H1 (cell line): ENCODE measurements at regions not wholly inside any gene's neighbourhood (a gene's known extent, or its start where the extent isn't known, plus 50 kb on each side); places are given as distances from the start of the nearest gene placed in this dataset.

Experiments used
- CTCF ChIA-PET: fragments of 300-600 bp; sonication (Branson Sonifier 250); formaldehyde crosslinking; loops from one replicate; lab custom pipeline; 2021; ENCODE audit not compliant: partially characterized antibody; lab: Charles Lee
- POLR2A ChIA-PET: fragments of 300-600 bp; sonication (Branson Sonifier 250); formaldehyde crosslinking; loops from one replicate; lab custom pipeline; 2021; ENCODE audit warnings: inconsistent platforms; ENCODE audit not compliant: partially characterized antibody; lab: Charles Lee
- DNase-seq, 2 experiments: peaks; one replicate each; pipeline versions ENCODE4 v3.0.0 to v3.0.0-alpha.2; 2010 to 2022; ENCODE audit warnings: low spot score in 2 of 2, low read depth in 1 of 2, mixed read lengths in 1 of 2
- FAIRE-seq: peaks from 2 replicates; lab custom pipeline; 2011; peaks lifted over from hg19 to GRCh38; lab: Jason Lieb, UNC
- H2AFZ ChIP-seq: 2 replicates; pipeline ENCODE4 v1.8.1; 2012; ENCODE audit warnings: low read length, inconsistent platforms
- H2AK5ac ChIP-seq: 2 replicates; pipeline ENCODE4 v1.6.1; 2013; ENCODE audit warnings: low read depth, low read length
- H2BK120ac ChIP-seq: replicated peaks from 2 replicates; pipeline ENCODE3; 2013; ENCODE audit warnings: low read depth, low read length, inconsistent platforms
- H2BK12ac ChIP-seq: 2 replicates; pipeline ENCODE4 v1.6.1; 2013; ENCODE audit warnings: low read depth, low read length
- H2BK15ac ChIP-seq: 2 replicates; pipeline ENCODE4 v1.6.1; 2013; ENCODE audit warnings: low read length
- H2BK20ac ChIP-seq: 2 replicates; pipeline ENCODE4 v1.6.1; 2013; ENCODE audit warnings: low read length
- H2BK5ac ChIP-seq: 2 replicates; pipeline ENCODE4 v1.6.1; 2013; ENCODE audit warnings: low read depth, low read length
- H3K14ac ChIP-seq: 2 replicates; pipeline ENCODE4 v1.6.1; 2013; ENCODE audit warnings: inconsistent platforms; ENCODE audit not compliant: insufficient read length
- H3K18ac ChIP-seq: 2 replicates; pipeline ENCODE4 v1.6.1; 2013; ENCODE audit warnings: low read length; ENCODE audit errors: extremely low read depth
- H3K23ac ChIP-seq: 2 replicates; pipeline ENCODE4 v1.6.1; 2013; ENCODE audit warnings: inconsistent platforms; ENCODE audit not compliant: insufficient read length
- H3K23me2 ChIP-seq: 2 replicates; pipeline ENCODE4 v1.6.1; 2013; ENCODE audit warnings: low read depth, low read length
- H3K27ac ChIP-seq: 2 replicates; pipeline ENCODE4 v1.6.1; 2011; ENCODE audit warnings: low read depth, low read length, inconsistent platforms
- H3K27me3 ChIP-seq, 4 experiments: replicated peaks in 1 of 4; 1 replicate in 1 of 4; 2 replicates in 3 of 4; pipeline versions ENCODE4 v1.6.1 to v1.8.1; 2011 to 2013; ENCODE audit warnings: low read length in 3 of 4, mild to moderate bottlenecking in 3 of 4, inconsistent platforms in 2 of 4, mixed read lengths in 2 of 4, moderate library complexity in 1 of 4; ENCODE audit not compliant: control insufficient read depth in 3 of 4, insufficient read depth in 3 of 4; ENCODE audit errors: extremely low read depth in 1 of 4
- H3K36me3 ChIP-seq, 4 experiments: 2 replicates each; pipeline versions ENCODE4 v1.6.1 to v1.8.1; 2011 to 2013; ENCODE audit warnings: mild to moderate bottlenecking in 4 of 4, low read length in 3 of 4, moderate library complexity in 2 of 4, control low read depth in 1 of 4, inconsistent platforms in 1 of 4; ENCODE audit not compliant: insufficient read depth in 4 of 4, control insufficient read depth in 2 of 4
- H3K4ac ChIP-seq: replicated peaks from 2 replicates; pipeline ENCODE3; 2013; ENCODE audit warnings: low read length, low read depth, mixed read lengths, inconsistent platforms; ENCODE audit not compliant: insufficient read length
- H3K4me1 ChIP-seq, 4 experiments: replicated peaks in 1 of 4; 1 replicate in 1 of 4; 2 replicates in 3 of 4; pipeline versions ENCODE4 v1.6.1 to v1.8.1; 2011 to 2013; ENCODE audit warnings: low read length in 3 of 4, inconsistent platforms in 2 of 4, mixed read lengths in 1 of 4; ENCODE audit not compliant: insufficient read depth in 4 of 4, control insufficient read depth in 3 of 4
- H3K4me2 ChIP-seq, 2 experiments: 2 replicates each; pipeline versions ENCODE4 v1.6.1 to v1.8.1; 2011 to 2013; ENCODE audit warnings: low read depth in 2 of 2, low read length in 2 of 2, control low read depth in 1 of 2, inconsistent platforms in 1 of 2, mild to moderate bottlenecking in 1 of 2; ENCODE audit not compliant: insufficient read depth in 1 of 2
- H3K4me3 ChIP-seq, 4 experiments: fragments of 200-600, 300-600 bp in 1 of 4; sonication (generic), shearing (Covaris generic), sonication (Bioruptor Twin) in 1 of 4; 2 replicates each; pipeline versions ENCODE4 v1.5.1 to v1.8.1; 2011 to 2016; ENCODE audit warnings: low read length in 4 of 4, low read depth in 3 of 4, control low read depth in 2 of 4, inconsistent platforms in 2 of 4, mild to moderate bottlenecking in 2 of 4, mixed read lengths in 1 of 4, moderate library complexity in 1 of 4; ENCODE audit not compliant: insufficient read depth in 2 of 4; ENCODE audit errors: extremely low read depth in 1 of 4
- H3K56ac ChIP-seq: replicated peaks from 2 replicates; pipeline ENCODE3; 2013; ENCODE audit warnings: low read depth, mild to moderate bottlenecking, mixed read lengths, low read length, inconsistent platforms; ENCODE audit not compliant: insufficient read length
- H3K79me1 ChIP-seq: 2 replicates; pipeline ENCODE4 v1.6.1; 2013; ENCODE audit warnings: low read depth, low read length, control low read depth
- H3K79me2 ChIP-seq, 2 experiments: 2 replicates each; pipeline versions ENCODE4 v1.6.1 to v1.8.1; 2012 to 2013; ENCODE audit warnings: low read length in 2 of 2, mild to moderate bottlenecking in 2 of 2, inconsistent platforms in 1 of 2; ENCODE audit not compliant: insufficient read depth in 2 of 2, control insufficient read depth in 1 of 2
- H3K9ac ChIP-seq, 4 experiments: replicated peaks in 1 of 4; 1 replicate in 1 of 4; 2 replicates in 3 of 4; pipeline versions ENCODE4 v1.6.1 to v1.8.1; 2011 to 2013; ENCODE audit warnings: low read depth in 3 of 4, low read length in 3 of 4, control low read depth in 2 of 4, mild to moderate bottlenecking in 2 of 4, moderate library complexity in 2 of 4, inconsistent platforms in 1 of 4; ENCODE audit errors: extremely low read depth in 1 of 4
- H3K9me3 ChIP-seq, 2 experiments: 2 replicates each; pipeline versions ENCODE4 v1.6.1 to v1.8.1; 2012 to 2013; ENCODE audit warnings: mild to moderate bottlenecking in 2 of 2, moderate library complexity in 2 of 2, control low read depth in 1 of 2, inconsistent platforms in 1 of 2, low read depth in 1 of 2, low read length in 1 of 2, mixed read lengths in 1 of 2; ENCODE audit not compliant: insufficient read depth in 2 of 2
- H4K20me1 ChIP-seq, 2 experiments: replicated peaks in 1 of 2; 2 replicates each; pipeline versions ENCODE3 to v1.8.1; 2011 to 2013; ENCODE audit warnings: inconsistent platforms in 2 of 2, low read length in 2 of 2, mild to moderate bottlenecking in 1 of 2; ENCODE audit not compliant: insufficient read depth in 2 of 2, control insufficient read depth in 1 of 2
- H4K5ac ChIP-seq: 2 replicates; pipeline ENCODE4 v1.6.1; 2013; ENCODE audit warnings: low read length, low read depth, mixed read lengths, inconsistent platforms; ENCODE audit not compliant: insufficient read length
- H4K8ac ChIP-seq: 2 replicates; pipeline ENCODE4 v1.8.0; 2013; ENCODE audit warnings: mild to moderate bottlenecking, moderate library complexity, low read length, inconsistent platforms; ENCODE audit not compliant: insufficient read depth; ENCODE audit errors: extremely low read depth
- H4K91ac ChIP-seq: replicated peaks from 2 replicates; pipeline ENCODE3; 2013; ENCODE audit warnings: low read length, mixed read lengths, inconsistent platforms; ENCODE audit not compliant: insufficient read length
- E2F6 ChIP-seq: IDR thresholded peaks from 2 replicates; pipeline ENCODE4 v1.6.1; 2012; ENCODE audit warnings: inconsistent platforms
- EGR1 ChIP-seq: IDR thresholded peaks from 2 replicates; pipeline ENCODE4 v1.6.1; 2011; ENCODE audit warnings: low read depth, low read length, borderline replicate concordance
- GTF2F1 ChIP-seq: IDR thresholded peaks from 2 replicates; pipeline ENCODE4 v1.6.1; 2012; ENCODE audit warnings: low read depth, low read length, improper control_type of control experiment, borderline replicate concordance
- JUND ChIP-seq: IDR thresholded peaks from 2 replicates; pipeline ENCODE4 v1.6.1; 2011; ENCODE audit warnings: mild to moderate bottlenecking, improper control_type of control experiment, low read length
- KDM1A ChIP-seq: fragments of 200-600, 300-600 bp; sonication (generic); IDR thresholded peaks from 2 replicates; pipeline ENCODE4 v1.7.1; 2016; ENCODE audit warnings: mild to moderate bottlenecking, low read length, borderline replicate concordance
- KDM5A ChIP-seq: fragments of 200-600 bp; IDR thresholded peaks from 2 replicates; pipeline ENCODE4 v1.7.1; 2012; ENCODE audit warnings: mild to moderate bottlenecking, low read length, inconsistent platforms, mixed read lengths
- MAFK ChIP-seq: IDR thresholded peaks from 2 replicates; pipeline ENCODE4 v1.6.1; 2012; ENCODE audit warnings: low read depth, mild to moderate bottlenecking, improper control_type of control experiment, low read length
- PHF8 ChIP-seq: fragments of 200-600 bp; sonication (generic); conservative IDR thresholded peaks from 2 replicates; pipeline ENCODE4 v1.7.1; 2012; ENCODE audit warnings: low read depth, mild to moderate bottlenecking, inconsistent platforms, low read length, moderate library complexity
- RAD21 ChIP-seq, 2 experiments: IDR thresholded peaks in 1 of 2; conservative IDR thresholded peaks in 1 of 2; 2 replicates each; pipeline ENCODE4 v1.6.1; 2011; ENCODE audit warnings: low read depth in 2 of 2, low read length in 2 of 2, improper control_type of control experiment in 1 of 2, inconsistent platforms in 1 of 2, mild to moderate bottlenecking in 1 of 2, moderate library complexity in 1 of 2
- SIRT6 ChIP-seq: IDR thresholded peaks from one replicate; pipeline ENCODE4 v1.7.1; 2012; ENCODE audit warnings: low read length, inconsistent platforms
- SP2 ChIP-seq: IDR thresholded peaks from 2 replicates; pipeline ENCODE4 v1.6.1; 2012; ENCODE audit warnings: mild to moderate bottlenecking, low read length, inconsistent platforms
- SRF ChIP-seq: IDR thresholded peaks from 2 replicates; pipeline ENCODE4 v1.6.1; 2011; ENCODE audit warnings: mild to moderate bottlenecking, low read depth, low read length, moderate library complexity
- SUZ12 ChIP-seq: fragments of 200-600 bp; sonication (generic); IDR thresholded peaks from 2 replicates; pipeline ENCODE4 v1.6.1; 2012; ENCODE audit warnings: mild to moderate bottlenecking, inconsistent platforms, low read length, moderate library complexity, mixed read lengths
- TAF1 ChIP-seq: IDR thresholded peaks from 2 replicates; pipeline ENCODE4 v1.6.1; 2011; ENCODE audit warnings: mild to moderate bottlenecking, low read depth, low read length
- TBP ChIP-seq: IDR thresholded peaks from 2 replicates; pipeline ENCODE4 v1.6.1; 2011; ENCODE audit warnings: low read depth, low read length, improper control_type of control experiment
- TCF12 ChIP-seq: IDR thresholded peaks from 2 replicates; pipeline ENCODE4 v1.6.1; 2011; ENCODE audit warnings: low read depth, mild to moderate bottlenecking, low read length
- WGBS, 2 experiments: shearing (Covaris generic) in 1 of 2; methylation state at CpG; one replicate each; pipeline versions ENCODE4 v1.1.6 to v1.1.7; 2013 to 2015; ENCODE audit warnings: low lambda C conversion rate in 2 of 2, mixed read lengths in 2 of 2, inconsistent platforms in 1 of 2, low coverage in 1 of 2, missing lambda C conversion rate in 1 of 2; ENCODE audit not compliant: insufficient replicate concordance in 2 of 2, insufficient coverage in 1 of 2, insufficient read length in 1 of 2; ENCODE audit errors: extremely low coverage in 1 of 2, missing lambda C conversion rate in 1 of 2; 5-methylcytosine and 5-hydroxymethylcytosine counted together

- DNase-seq: no peak
- Histone ChIP-seq H2AK5ac (no peak overlapping the region), H3K4ac (no peak overlapping the region), H3K9ac (no peak overlapping the region), H3K4me2 (no peak overlapping the region), H3K79me2 (no peaks in the 10 kb centered on the region), H2BK12ac (no peak overlapping the region), H4K8ac (no peak overlapping the region), H2BK20ac (no peak overlapping the region), H3K9me3 (no peaks in the 10 kb centered on the region), H3K79me1 (no peaks in the 10 kb centered on the region), H4K5ac (no peak overlapping the region), H3K23me2 (no peaks in the 10 kb centered on the region), H3K18ac (no peak overlapping the region), H2AFZ (no peak overlapping the region), H2BK5ac (no peak overlapping the region), H2BK120ac (no peak overlapping the region), H4K91ac (no peak overlapping the region), H3K4me1 (no peaks in the 10 kb centered on the region), H3K36me3 (no peaks in the 10 kb centered on the region), H2BK15ac (no peak overlapping the region), H3K27me3 (no peaks in the 10 kb centered on the region), H3K56ac (no peak overlapping the region), H3K14ac (no peak overlapping the region), H4K20me1 (no peaks in the 10 kb centered on the region), H3K4me3 (no peak overlapping the region), H3K27ac (no peak overlapping the region), H3K23ac (no peak overlapping the region)
- ChIA-PET CTCF (interaction anchor here (0.7 to 1.5 kb wide), 2 partner anchors 17 to 106 kb away, joined by 3 read pairs; no protein-coding TSS in a partner anchor), POLR2A (no interaction called here)
- WGBS, 2 experiments: 95% methylated on average over 3 of the region's 3 CpGs; no CpG with 5 or more reads in 1 of the 2 experiments
- FAIRE-seq: no peak
- TF ChIP-seq E2F6 (no peak), JUND (no peak), TBP (no peak), SIRT6 (no peak), MAFK (no peak), TAF1 (no peak), SP2 (no peak), GTF2F1 (no peak), RAD21 (IDR thresholded peaks at IDR 0.05 in 1 of 2, conservative IDR thresholded peaks at IDR 0.05 in 1 of 2; ENCODE audit: low read depth in 2 of 2, low read length in 2 of 2) (no peak), KDM5A (no peak), KDM1A (no peak), SRF (no peak), TCF12 (no peak), SUZ12 (no peak), PHF8 (no peak), EGR1 (no peak)
Observed at GRCh38 chr4:74570095-74570494, 125.2 kb downstream of the AREG start.
